Ovary (tissue), 7 donors: ENCODE measurements at regions not wholly inside any gene's neighbourhood (a gene's known extent, or its start where the extent isn't known, plus 50 kb on each side); places are given as distances from the start of the nearest gene placed in this dataset.
"Not testable (repeated sequence)": the region's sequence is repeated elsewhere in the genome, so short reads cannot be mapped to it uniquely, and the experiment has no call there.

ENCODE experiments used
- DNase-seq, 5 donors: peaks; one replicate each; pipeline ENCODE4 v3.0.0-alpha.2; 2019 to 2020
- H3K27ac ChIP-seq, 2 donors: fragments of 200-600 bp; one replicate each; pipeline versions ENCODE4 v1.5.1 to v1.8.0; 2019 to 2022
- H3K27me3 ChIP-seq: fragments of 200-600 bp; one replicate; pipeline ENCODE4 v1.8.0; 2022
- H3K36me3 ChIP-seq: fragments of 200-600 bp; sonication (generic); one replicate; pipeline ENCODE4 v1.5.1; 2019
- H3K4me1 ChIP-seq: one replicate; pipeline ENCODE4 v1.8.1; 2013; ENCODE audit warnings: mild to moderate bottlenecking, moderate library complexity; ENCODE audit not compliant: insufficient read depth
- H3K4me3 ChIP-seq: fragments of 200-600 bp; sonication (generic); one replicate; pipeline ENCODE4 v1.5.1; 2017
- H3K9me3 ChIP-seq, 2 donors: fragments of 200-600 bp in 1 of 2; sonication (generic) in 1 of 2; one replicate each; pipeline versions ENCODE4 v1.5.1 to v1.8.1; 2013 to 2019; ENCODE audit warnings: mild to moderate bottlenecking in 1 of 2, moderate library complexity in 1 of 2
- CTCF ChIP-seq, 3 donors: fragments of 450-650 bp in 2 of 3; fragments of 200-600 bp in 1 of 3; IDR thresholded peaks; one replicate each; pipeline versions ENCODE4 v1.5.1 to v1.8.0; 2016 to 2022; ENCODE audit warnings: antibody characterized with exemption in 3 of 3, mild to moderate bottlenecking in 1 of 3
- EP300 ChIP-seq: sonication (generic); formaldehyde crosslinking; IDR thresholded peaks from one replicate; pipeline ENCODE4 v1.6.1; 2017; ENCODE audit warnings: antibody characterized with exemption
- POLR2A ChIP-seq: fragments of 450-650 bp; IDR thresholded peaks from one replicate; pipeline ENCODE4 v1.6.1; 2017; ENCODE audit warnings: antibody characterized with exemption, mild to moderate bottlenecking, moderate library complexity
- WGBS, 3 donors: extraction: QIAGEN DNeasy Blood & Tissue Kit in 1 of 3; methylation state at CpG; one replicate each; pipeline versions ENCODE4 v1.1.5 to v1.1.7; 2013 to 2017; 5-methylcytosine and 5-hydroxymethylcytosine counted together
- intact Hi-C, 4 donors: fragments of 100-400 bp; cut with DNase I; formaldehyde crosslinking; loops; one replicate each; pipeline versions ENCODE4 v1.11.0 to v1.15.1; 2022 to 2023
- donor health status: DM: no; HTN: no; CAD: no; lungs with moderate emphysema.
- donor health status: DM: no; HTN: no; CAD: no.
- donor health status: Bipolar disorder and iron deficiency.
- donor health status: DM: no; HTN: no; CAD: no.
- donor health status: DM: yes; HTN: yes; CAD: no.

GRCh38 chr7:149635561-149636329, 137.6 kb downstream of the ZNF467 start:
- TF ChIP-seq POLR2A = no peak
- TF ChIP-seq CTCF (IDR thresholded peaks at IDR 0.05) = no peak
- no peak for TF ChIP-seq EP300
- Histone ChIP-seq H3K4me3 (no peak overlapping the region), H3K36me3 (no peaks in the 10 kb centered on the region), H3K27ac (no peak overlapping the region), H3K27me3 (no peaks in the 10 kb centered on the region), H3K9me3 (no peaks in the 10 kb centered on the region), H3K4me1 (no peaks in the 10 kb centered on the region)
- intact Hi-C loops = no loop called here
- WGBS, 3 donors = 49 to 53% (median 50%) methylated on average over 10 of the region's 10 CpGs
- no peak for DNase-seq

GRCh38 chr7:149633976-149634945, 136.7 kb upstream of the ZNF746 start:
- Histone ChIP-seq H3K27ac (no peak overlapping the region), H3K9me3 (no peaks in the 10 kb centered on the region), H3K36me3 (no peaks in the 10 kb centered on the region), H3K4me3 (no peak overlapping the region), H3K4me1 (no peaks in the 10 kb centered on the region), H3K27me3 (no peaks in the 10 kb centered on the region)
- no peak for DNase-seq
- intact Hi-C loops = no loop called here
- 66 to 72% (median 68%) methylated on average over 13 of the region's 13 CpGs for WGBS, 3 donors
- no peak for TF ChIP-seq POLR2A
- no peak for TF ChIP-seq EP300
- TF ChIP-seq CTCF (IDR thresholded peaks at IDR 0.05) = no peak

GRCh38 chr7:149628361-149629149, 130.9 kb upstream of the ZNF746 start:
- not testable (repeated sequence) for H3K4me3 ChIP-seq, H3K9me3 ChIP-seq, DNase-seq, H3K4me1 ChIP-seq, H3K27ac ChIP-seq, H3K27me3 ChIP-seq, H3K36me3 ChIP-seq
- intact Hi-C loops = loop anchor here in 1 of 4 donors (10.0 kb wide), 1 partner anchor 364 kb away; the partner anchor contains the start of gene ZNF783
- 78 to 82% (median 79%) methylated on average over 11 of the region's 11 CpGs for WGBS, 3 donors

GRCh38 chr7:149627911-149628310, 130.3 kb upstream of the ZNF746 start:
- Histone ChIP-seq H3K27me3 (no peaks in the 10 kb centered on the region), H3K27ac (no peak overlapping the region), H3K9me3 (no peaks in the 10 kb centered on the region), H3K36me3 (no peaks in the 10 kb centered on the region), H3K4me3 (no peak overlapping the region), H3K4me1 (peaks cover under 1% of the 10 kb centered on the region)
- WGBS, 3 donors = 42 to 56% (median 55%) methylated on average over 3 of the region's 3 CpGs
- intact Hi-C loops = loop anchor here in 1 of 4 donors (10.0 kb wide), 1 partner anchor 363 kb away; the partner anchor contains the start of gene ZNF783
- TF ChIP-seq EP300 (no peak), POLR2A (no peak), CTCF (IDR thresholded peaks at IDR 0.05) (no peak)
- no peak for DNase-seq
